KBM-7 (cell line): ENCODE measurements at regions not wholly inside any gene's neighbourhood (a gene's known extent, or its start where the extent isn't known, plus 50 kb on each side); places are given as distances from the start of the nearest gene placed in this dataset.

Experiments used
- DNase-seq: peaks from one replicate; pipeline ENCODE4 v3.0.0-alpha.2; 2015
- in situ Hi-C: fragments of 300-500 bp; cut with MboI; formaldehyde crosslinking; loops from 2 replicates; pipeline ENCODE4 v1.14.3; 2020; ENCODE audit warnings: low sequenced_read_pairs, low pct_unique_long_range_greater_than_20kb, mixed read lengths

DNA sequence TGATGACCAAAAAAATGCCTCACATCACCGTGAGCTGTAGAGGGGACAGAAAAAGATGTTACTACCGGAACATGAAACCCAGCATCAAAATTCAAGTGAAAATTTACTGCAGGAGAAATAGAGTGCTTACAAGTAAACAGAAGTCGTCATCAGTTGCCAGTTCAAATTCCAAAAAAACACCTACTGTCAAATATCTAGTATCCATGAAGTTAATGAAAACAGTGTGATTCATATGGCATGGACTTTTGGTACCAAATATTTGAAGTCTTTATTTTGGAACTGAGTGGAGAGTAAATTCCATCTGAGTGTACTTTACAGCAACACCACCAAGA, 388.9 kb upstream of the SPOCK3 start:
- DNase-seq, result no peak
- in situ Hi-C loops, result no loop called here

DNA sequence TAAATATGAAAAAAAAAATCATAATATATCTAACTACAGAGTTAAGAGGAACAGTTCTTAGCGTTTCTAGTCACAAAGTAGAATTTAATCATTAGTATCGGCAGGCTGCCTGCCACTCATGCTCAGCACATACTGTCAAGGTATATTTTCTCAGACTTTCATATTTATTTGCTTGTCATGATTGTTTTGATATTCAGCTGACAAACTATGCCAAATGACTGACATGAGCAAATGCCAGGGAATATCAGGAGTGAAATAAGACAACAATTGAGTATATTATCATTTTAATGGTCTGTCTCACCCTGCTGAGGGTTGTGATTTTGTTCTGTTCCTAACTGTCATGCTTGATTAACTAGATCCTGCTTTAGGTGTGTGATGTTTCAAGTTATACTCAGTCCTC, 395.0 kb upstream of the SPOCK3 start:
- in situ Hi-C loops, result no loop called here
- DNase-seq, result no peak

DNA sequence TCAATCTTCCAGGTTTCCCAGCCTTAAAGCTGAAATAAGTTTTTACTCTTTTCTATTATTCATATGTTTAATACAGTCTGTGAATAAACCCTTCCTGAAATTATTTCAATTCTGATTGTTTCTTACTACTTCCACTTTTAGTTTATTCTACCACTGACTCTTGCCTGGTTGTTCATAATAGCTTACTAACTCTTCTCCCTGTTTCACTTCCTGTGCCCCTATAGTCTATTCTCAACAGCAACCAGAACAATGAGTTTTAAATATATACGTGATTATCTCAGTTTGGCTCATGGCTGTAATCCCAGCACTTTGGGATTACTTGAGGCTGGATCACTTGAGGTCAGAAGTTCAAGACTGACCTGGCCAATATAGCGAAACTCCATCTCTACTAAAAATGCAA, 408.0 kb upstream of the SPOCK3 start:
- DNase-seq, result no peak
- in situ Hi-C loops, result no loop called here

DNA sequence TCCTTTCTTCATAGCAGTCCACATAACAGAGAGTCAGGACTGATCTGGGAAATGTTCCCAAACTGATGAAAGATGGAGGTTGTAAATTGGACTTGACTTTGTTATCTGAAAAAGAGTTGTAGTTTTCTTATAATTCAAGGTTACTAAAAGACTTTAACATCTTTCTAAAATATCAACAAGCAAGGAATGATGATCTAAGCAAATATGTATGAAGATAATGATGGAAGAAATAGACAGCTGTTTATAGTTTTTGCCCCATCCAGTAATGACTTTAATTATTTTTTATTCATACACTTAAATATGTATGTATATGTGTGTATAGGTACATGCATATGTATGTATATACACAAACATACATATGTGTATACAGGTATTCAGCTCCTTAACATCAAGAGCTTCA, 411.1 kb upstream of the SPOCK3 start:
- in situ Hi-C loops, result no loop called here
- DNase-seq, result no peak

DNA sequence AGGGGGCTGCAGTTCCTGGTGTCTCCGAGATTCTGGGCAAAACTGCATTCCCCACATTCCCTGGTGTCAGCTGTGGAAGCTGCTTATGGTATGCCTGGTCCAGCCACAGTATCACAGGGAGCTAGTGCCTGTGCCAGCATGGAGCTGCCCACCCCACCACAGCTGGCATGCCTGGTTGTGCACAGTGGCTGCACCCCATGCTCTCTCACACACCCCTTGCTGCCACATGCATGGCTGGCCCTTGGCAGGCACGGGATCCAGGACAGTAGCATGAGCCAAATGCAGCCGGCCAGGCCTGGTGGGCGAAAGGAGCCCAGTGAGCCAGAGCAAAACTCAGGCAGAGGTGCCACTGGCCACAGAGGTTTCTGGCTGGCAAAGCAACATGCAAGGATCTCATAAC, 418.0 kb upstream of the SPOCK3 start:
- in situ Hi-C loops, result no loop called here

DNA sequence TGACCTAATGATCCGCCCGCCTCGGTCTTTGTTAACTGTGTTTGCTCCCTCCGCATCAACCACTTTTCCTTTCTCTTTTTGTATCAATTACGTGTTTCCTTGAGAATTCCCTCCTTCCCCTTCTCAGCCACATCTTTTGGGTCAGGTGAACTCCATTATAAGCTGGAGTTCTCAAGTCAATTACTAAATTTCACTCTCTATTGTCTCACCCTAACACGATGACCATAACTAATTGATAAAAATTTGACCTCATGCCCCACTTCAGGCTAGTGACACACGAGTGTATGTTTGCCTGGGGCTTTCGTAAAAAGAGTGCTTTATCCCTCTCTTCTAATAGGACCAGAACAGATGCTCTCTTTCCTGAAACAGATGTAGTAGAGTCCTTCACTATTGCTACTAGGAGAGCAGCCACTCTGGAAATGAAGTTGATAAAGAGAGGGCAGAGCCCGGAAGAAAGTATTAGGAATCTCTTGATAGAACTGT, 403.6 kb upstream of the ANXA10 start:
- DNase-seq, result no peak
- in situ Hi-C loops, result no loop called here

More for the DNA sequence above, 418.0 kb upstream of the SPOCK3 start:
- DNase-seq, result no peak

DNA sequence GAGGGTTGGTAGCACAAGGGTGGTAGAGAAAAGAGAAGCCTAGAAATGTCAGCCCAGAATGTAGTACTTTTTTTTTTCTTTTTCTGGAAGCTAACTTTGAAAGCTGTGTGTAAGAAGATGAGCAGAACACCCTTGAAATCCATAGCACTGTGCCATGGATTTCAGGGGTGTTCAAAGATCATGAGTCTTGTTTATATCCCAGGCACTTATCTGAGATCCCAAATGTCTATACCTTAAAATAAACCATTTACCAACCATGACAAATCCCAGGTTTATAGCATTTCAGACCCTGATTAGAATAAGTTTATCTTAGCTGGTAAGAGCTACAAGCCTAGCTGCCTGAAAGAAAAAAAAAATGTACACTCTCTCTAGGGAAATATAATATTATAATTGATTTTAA, 389.9 kb upstream of the ANXA10 start:
- no peak for DNase-seq
- in situ Hi-C loops, result no loop called here

DNA sequence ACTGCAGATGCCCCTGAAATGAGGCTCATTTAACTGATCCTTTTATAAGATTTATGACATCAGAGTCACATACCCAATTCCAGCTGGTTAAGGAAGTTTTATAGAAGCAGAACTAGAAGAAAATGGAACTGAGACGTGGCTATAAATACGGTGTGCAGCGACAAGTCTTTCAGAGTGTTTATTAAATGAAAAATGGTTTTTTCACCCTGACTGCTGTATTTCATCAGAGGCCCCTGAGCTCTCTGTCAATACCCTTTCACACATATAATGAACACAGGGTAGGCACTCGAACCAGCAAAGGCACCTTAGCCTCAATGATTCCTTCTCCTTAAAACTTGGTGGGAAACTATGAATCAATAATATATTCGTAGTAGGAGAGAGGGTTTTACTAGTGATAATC, 380.8 kb upstream of the ANXA10 start:
- in situ Hi-C loops, result no loop called here
- DNase-seq, result no peak

DNA sequence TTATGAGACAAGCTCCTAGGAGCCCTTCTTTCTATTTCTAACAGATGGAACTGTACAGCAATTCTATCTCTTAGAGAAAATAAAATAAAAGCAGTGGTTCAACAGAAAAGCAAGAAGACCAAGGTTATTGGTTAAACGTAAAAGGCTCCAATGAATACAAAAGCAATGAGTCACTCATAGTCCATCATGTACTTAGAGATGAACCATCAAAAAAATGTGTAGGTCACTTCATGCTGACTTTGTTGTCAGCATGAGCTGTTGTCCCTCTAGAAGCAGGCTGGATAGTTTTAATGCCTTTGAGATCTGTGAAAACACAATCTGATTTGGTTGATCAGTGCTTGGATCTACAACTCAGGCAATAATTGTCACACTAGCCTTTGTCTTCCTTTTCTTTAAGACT, 378.6 kb upstream of the ANXA10 start:
- DNase-seq, result no peak
- in situ Hi-C loops, result no loop called here

DNA sequence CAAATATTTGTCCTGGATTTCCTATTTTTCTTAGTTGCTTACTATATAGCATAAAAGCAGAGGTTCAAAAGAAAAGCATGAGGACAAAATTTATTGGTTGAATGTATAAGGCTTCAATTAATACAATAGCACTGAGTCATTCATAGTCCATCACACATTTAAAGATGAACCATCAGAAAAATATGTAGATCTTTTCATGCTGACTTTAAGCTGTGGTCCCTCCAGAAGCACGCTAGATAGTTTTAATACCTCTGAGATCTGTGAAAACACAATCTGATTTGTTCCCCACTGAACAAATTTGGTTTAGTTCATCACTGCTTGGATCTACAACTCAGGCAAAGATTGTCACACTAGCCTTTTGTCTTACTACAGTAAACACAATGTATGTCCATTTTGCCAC, 377.2 kb upstream of the ANXA10 start:
- in situ Hi-C loops, result no loop called here
- no peak for DNase-seq

DNA sequence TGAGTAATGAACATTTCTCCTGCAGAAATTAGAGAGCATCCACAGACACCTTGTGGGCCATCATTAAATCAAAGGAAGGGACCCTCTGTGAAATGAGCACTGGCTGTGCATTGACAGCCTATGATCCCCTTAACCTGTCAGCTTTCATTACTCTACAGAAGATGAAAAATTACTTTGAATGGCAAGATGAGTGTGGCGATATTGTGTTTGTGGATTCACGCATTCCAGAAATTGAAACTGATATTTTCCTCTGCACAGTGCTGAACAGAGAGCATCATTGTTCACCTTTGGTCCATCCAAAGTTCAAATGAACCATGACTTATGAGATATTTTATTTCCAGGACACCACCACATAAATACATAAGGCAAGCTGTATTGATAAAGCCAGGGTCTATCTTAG, 374.8 kb upstream of the ANXA10 start:
- in situ Hi-C loops, result no loop called here
- no peak for DNase-seq

DNA sequence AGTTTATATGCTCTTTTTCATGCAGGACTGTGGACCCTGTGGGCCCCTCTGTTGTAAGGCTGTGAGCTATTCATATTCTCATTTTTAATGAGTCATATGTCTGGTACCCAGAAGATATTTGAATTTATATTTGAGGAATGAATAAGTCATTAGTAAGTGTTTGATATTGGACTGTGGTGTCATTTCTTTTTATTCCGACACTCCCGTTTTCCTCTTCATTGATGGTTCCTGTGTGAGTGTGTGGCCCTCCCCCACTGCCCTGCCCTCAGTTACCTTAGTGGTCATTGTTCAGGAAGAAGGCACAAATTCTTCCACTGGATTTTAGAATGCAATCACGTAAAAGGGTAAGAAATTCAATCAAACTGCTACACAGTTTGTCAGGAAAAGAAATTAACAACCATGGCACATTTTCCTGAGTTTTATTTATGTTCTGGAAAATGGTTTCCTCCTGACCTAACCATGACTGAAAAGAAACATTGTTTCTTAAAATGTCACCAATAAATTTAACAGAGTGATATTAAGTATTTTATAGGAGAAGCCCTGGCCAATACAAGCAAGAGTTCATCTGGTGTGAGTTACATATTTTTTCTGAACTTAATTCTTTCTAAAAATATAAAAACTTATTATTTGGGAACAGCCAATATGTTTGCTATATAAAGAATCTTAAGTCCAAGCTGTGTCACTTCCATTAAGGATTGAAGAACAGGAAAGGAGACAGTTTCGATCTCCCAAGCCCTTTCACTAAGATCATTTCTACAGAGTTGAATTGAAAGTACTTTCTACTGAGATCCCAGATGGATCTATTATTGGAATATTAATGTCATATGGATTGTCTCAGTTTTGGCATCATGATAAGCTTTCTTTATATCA, 370.5 kb upstream of the ANXA10 start:
- DNase-seq, result no peak
- in situ Hi-C loops, result no loop called here

DNA sequence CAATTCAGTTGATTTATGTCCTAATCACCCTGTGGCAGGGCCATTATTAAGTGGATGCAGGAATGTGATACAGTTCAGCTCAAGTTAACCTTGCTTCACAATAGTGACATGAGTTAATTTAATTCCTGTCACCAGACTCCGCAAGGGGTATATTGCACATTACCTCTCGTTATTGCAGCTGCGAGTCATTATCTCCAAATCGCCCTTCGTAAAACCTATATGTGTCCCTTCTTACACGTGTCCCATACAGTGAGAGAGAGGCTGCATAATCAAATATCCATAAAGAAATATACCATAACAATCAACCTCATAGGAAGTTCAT, 369.9 kb upstream of the ANXA10 start:
- no peak for DNase-seq
- in situ Hi-C loops, result no loop called here

DNA sequence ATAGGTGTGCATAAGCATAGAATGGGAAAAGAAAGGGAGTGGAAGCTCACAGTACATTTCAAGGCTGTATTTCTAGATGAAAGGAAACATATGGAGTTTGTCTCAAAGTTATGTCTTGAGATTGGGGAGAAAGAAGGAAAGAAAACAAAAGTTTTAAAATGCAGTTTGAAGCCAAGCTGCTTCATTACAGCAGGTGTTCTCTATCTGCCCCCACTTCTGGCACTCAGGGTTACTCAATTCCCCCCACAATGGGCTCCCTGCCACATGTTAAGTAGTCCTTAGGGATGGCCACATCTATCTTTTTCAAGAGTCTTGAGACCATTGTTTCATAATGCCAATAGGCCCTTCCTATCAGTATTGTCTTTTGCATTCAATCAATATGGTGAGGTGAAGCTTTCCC, 367.4 kb upstream of the ANXA10 start:
- in situ Hi-C loops, result no loop called here

DNA sequence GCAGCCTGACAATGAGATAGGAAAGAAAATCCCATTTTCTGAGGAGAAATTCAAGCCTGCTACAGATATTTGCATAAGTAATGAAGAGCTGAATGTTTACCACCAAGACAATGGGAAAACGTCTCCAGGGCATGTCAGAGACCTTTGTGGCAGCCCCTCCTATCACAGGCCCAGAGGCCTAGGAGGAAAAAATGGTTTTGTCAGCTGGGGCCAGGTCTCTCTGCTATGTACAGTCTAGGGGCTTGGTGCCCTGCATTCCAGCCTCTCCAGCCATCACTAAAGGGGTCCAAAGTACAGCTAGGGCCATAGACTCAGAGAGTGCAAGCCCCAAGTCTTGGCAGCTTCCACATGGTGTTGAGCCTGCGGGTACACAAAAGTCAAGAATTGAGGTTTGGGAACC, 361.6 kb upstream of the ANXA10 start:
- in situ Hi-C loops, result no loop called here

More for the DNA sequence above, 367.4 kb upstream of the ANXA10 start:
- no peak for DNase-seq

DNA sequence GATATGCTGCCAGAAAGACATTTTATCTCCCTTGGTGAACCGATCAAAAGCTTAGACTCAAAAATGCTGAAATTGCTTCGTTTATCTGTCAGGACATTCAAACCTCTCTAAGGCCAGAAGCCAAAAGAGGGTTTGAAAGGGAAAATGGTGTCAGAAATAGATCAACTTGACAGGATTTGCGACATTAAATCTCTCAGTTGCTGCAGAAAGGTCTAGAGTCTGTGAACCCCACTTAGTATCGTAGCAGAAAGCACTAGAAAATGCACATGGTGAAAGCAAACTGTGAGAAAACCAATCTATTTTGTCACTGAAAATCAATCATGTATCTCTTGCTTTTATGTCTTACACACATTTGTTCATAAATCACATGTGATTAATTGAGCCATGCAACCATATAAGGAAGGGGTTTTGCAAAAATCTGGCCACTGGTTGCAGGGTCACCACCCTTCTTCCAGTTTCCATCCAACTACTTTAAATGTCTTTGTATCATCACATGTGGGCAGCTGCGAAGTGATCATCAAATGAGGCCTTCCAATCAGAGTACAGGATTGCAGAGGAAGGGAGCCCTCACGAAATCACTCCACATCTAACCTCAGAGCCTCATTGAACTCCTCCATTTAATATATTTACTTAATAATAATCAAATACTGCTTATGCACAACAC, 347.2 kb upstream of the ANXA10 start:
- DNase-seq, result no peak
- in situ Hi-C loops, result no loop called here

More for the DNA sequence above, 361.6 kb upstream of the ANXA10 start:
- no peak for DNase-seq

DNA sequence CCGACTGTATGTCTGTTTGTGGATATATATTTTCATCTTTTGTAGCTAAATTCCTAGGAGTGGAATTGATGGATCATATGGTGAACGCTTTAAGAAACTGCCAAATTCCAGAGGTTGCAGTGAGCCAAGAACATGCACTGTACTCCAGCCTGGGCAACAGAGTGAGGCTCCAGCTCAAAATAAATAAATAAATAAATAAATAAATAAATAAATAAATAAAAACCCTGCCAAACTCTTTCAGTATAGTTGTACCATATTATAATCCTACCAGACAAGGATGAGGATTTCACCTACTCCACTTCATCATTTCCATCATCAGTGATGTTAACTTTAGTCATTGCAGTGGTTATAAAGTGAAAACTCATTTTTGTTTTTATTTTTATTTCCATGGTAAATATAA, 325.1 kb upstream of the ANXA10 start:
- DNase-seq, result no peak
- in situ Hi-C loops, result no loop called here

DNA sequence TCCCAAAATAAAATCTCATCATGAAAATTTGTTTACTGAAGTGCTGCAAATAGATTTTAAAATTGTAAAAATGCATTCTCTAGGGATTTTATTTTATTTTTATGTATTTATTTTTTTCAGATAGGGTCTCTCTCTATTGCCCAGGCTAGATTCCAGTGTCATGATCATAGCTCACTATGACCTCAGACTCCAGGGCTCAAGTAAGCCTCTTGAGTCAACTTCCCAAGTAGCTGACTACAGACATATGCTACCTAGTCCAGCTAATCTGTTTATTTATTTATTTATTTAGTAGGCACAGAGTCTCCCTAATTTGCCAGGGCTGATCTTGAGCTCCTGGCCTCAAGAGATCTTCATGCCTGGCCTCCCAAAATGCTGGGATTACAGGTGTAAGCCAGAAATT, 317.7 kb upstream of the ANXA10 start:
- in situ Hi-C loops, result no loop called here
- no peak for DNase-seq

DNA sequence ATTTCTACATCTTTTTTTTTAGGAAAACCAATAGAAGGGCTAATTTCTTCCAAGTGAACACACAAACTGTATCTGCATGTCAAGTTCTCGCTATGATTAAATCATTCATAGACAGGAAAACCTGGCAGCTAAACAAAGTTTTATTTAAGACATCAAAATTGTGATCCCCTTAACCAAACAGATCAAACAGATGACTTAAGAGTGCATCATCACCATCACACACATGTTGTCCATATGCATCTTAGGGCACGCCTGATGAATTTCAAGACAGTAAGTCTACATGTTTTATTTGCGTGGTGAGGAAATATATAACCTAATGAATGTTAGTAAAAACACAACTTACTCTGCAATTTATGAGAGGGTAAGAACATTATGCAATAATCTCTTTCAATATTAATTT, 317.0 kb upstream of the ANXA10 start:
- in situ Hi-C loops, result no loop called here
- DNase-seq, result no peak

DNA sequence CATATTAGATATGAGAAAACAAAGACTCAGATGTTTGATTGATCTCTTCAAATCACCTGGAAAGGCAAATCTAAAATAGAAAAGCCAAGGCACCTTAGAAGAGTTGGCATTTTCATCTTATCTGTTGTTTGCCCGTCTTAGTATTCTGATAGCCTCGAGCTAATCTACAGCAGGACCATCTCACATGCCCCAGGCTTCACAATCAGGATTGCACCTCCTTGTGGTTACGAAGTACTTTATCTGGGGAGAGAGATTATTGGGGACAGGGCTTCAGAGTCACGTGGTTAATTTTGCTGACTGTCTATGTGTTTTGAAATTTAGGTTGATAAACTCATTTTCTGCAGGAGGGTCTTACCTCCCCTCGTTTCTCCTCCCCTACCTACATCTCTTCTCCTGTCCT, 313.1 kb upstream of the ANXA10 start:
- DNase-seq, result no peak
- in situ Hi-C loops, result no loop called here

DNA sequence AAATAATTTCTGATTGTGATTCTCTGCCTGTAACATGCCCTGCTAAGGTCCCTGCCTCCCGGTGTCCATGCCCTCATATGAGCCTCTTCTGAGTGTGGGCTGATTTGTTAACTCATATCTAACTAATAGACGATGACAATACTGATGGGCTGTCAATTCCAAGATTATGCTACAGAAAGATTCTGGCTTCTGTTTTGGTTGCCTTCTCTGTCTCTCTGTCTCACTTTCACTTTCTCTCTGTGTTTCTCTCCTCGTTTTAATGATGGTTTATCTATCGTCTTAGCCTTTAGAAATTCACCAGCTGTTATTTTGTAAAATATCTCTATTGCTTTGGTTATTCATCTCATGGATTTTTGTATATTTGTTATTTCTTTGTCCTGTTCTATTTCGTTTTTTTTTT, 312.5 kb upstream of the ANXA10 start:
- in situ Hi-C loops, result no loop called here
- no peak for DNase-seq
